Smooth muscle cell of the brain vasculature (primary cell): ENCODE measurements at regions not wholly inside any gene's neighbourhood (a gene's known extent, or its start where the extent isn't known, plus 50 kb on each side); places are given as distances from the start of the nearest gene placed in this dataset.

Source experiments
- DNase-seq: peaks from one replicate; pipeline ENCODE4 v3.0.0-alpha.2; 2012; ENCODE audit warnings: low read depth, low spot score

DNA sequence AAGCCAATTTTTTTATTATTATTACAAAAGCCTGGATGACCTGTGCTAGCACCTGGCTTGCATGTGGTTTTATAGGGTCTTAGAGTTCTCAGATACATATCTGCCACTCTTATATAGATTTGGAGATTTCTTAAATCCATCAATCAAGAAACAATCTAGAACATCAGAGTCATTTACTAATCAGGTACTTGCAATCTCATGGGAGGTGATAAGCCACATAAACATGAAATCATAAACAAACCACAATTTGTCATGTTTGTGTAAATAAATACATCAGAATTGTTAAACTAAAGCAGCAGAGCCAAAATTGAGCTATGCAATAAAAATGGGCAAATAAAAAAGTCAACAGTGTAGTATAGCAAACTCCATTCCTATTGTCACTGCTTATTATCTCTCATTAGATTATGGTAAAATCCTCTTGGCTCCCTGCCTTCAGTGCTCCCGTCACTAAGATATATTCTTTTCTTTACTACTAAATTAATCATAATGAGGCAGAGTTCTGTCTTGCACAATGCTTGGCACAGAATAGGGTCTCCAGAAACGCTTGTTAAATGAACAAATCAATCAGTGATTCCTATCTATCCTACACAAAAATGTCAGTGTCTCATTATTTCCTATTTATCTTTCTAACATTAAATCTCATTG, 108.7 kb upstream of the TTC29 start:
- no peak for DNase-seq

DNA sequence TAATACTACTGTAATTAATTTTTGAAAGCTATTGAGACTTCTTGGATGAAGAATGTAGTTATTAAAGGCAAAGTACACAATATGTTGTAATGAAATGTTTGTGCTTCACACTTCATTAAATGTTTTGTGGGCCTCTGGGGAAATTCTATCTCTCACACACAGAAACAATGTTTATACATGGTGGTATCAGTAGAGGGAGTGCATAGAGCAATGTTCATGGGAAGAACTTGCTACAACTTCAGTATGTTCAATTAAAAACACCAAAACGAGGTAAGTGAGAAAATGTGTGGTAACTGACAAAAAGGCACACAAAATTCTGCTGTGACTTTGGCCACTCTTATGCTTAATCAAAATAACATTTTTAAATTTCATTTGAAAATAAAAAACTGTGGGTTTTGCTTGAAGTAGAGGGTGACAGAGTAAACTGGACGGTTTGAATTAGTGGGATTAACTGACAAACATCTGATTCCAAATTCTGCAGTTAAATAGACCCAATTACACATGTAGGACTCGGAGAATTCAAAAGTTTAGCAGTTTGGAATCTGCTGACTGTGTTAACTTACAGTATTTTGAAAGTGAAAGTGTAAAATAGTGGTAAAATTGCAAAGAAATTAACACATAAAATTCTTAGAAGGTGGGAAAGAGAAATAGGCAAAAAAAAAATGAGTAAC, 111.4 kb upstream of the TTC29 start:
- peak; percentile 9 for DNase-seq

DNA sequence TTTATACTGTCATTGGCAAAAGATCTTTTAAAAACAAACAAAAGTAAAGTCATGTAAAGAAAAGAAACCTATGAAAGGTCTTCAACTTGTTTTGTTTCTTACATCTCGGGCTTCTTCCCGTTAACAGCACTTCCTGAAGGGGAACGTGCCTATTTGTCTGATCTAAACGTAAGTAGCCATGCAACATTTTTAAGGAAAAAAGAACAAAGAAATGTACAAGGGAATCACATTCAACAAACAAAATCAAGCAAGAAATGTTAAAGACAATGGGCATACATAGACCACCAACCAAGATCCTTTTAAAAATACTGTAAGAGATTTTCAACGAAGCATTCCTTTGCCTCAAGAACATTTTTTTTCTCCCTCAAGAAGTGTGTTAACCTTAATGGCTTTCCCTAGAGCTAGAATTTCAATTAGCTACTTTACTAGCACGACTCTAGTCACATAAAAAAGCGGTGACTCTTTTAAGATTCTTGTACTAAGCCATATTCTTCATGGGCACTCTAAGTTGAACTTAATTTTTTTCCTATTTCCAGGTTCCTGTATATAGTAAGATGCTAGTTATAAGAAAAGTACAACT, 112.0 kb upstream of the TTC29 start:
- DNase-seq = peak; percentile 40

DNA sequence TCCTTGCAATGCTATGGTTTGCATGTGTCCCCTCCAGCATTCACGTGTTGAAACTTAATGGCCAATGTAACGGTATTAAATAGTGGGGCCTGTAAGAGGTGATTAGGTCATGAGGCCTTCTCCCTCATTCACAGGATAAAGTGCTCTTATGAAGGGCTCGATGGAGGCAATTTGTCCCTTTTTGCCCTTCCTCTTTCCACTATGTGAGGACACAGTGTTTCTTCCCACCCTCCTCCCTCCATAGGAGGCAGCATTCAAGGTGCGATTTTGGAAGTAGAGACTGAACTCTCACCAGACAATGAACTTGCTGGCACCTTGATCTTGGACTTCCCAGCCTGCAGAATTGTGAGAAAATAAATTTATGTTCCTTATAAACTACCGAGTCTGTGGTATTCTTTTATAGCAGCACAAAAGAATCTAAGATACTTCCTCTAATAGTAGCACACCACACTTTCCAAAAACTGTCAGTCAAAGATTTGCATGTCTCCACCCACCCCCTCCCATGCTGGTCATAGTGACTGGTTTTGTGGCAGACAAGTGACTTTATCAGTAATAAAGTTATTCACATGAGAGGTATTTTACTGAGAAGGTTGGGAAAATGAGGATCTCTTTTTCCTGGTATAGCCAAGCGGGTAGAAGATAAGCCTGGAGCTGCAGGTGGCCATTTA, 113.5 kb upstream of the TTC29 start:
- no peak for DNase-seq

DNA sequence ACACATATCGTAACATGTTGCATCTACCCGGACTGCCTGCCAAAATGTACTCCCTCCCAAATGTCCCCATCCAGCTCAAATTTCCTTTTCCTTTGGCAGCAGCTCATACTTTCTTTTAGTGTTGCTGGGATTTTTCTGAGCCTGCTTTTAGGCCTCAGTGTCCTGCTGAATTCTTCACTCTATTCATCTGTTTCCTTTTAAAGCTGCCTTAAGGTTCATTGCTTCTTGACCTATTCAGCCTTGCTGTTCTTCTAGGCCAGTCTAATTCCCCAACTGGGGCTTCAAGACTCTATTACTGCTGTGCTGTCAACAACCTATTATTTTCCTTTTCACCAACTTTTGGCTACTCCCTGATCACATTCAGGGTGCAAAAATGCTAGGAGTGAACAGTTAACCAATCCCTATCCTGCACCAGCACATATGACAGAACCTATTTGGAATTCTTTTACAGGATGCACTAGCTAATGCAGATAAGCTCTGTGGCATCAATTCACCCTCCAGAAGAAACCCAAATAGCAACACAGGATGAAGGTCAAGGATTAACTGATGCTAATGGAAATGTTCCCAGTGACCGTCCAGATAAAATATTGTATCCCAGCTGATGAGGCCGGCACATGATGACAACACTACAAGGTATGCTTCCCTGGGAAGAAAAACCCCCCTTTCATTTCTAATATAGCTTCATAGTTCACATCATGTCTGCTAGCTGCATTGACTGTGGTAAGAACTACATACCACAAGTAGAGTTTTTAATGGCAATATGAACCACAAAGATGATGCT, 114.7 kb upstream of the TTC29 start:
- DNase-seq = peak; percentile 6

DNA sequence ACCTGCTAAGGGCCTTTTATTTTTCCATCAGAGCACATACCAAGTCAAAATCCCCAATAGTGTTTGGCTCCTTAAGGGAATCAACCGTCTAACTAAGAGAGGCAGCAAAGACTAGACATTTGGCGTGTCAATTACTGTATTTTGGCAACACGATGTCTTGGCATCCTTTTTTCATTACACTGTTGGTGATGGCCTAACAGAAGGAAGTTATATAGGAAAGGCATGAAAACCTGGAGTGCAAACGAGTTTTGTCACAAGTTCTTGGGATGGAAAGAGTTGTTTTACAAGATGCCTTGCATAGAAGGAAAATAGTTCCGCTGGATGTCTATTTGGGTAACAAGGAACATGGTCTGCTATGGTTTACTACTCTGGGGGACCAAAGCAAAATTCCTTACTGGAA, 119.2 kb upstream of the TTC29 start:
- DNase-seq = no peak

DNA sequence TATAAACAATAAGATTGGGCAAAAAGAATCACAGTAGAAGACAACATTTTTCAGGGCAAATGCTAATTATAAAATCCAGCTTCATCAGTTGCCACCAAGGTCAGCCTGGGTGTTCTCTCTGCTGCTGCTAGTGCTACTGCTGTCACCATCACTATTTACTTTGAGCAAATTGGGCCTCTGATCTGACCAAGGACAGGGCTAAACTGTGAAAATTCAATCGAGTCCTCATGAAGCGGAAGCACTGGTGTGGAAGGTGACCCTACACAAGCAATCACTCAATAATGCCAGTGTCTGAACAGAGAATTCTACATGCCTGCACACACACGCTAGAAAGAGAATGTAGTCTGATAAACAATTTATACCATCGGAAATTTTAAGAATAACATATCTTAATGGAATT, 122.9 kb upstream of the TTC29 start:
- no peak for DNase-seq

DNA sequence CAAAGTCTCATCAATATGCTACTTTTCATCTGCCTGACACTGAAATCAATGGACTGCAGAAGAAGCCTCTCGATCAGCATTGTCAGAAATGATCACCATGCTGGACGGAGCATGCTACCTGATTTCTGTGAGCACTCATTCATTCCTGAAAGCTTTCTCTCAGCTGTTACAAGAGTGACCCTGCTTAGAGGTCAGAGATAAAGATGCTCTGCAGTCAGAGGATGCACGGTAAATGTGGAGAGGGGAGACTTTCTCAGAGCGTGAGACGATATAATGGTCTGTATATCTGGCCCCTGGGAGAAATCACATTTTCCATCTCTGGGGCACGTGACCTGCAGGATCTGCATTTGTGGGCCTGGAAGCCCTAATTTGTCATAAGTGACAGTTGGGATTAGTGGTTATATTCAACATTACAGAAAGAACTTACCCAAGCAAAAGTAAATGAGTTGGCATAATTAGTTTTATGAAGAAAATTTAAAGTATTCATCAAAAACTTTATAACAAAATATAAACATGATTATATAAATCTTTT, 125.6 kb upstream of the TTC29 start:
- no peak for DNase-seq

DNA sequence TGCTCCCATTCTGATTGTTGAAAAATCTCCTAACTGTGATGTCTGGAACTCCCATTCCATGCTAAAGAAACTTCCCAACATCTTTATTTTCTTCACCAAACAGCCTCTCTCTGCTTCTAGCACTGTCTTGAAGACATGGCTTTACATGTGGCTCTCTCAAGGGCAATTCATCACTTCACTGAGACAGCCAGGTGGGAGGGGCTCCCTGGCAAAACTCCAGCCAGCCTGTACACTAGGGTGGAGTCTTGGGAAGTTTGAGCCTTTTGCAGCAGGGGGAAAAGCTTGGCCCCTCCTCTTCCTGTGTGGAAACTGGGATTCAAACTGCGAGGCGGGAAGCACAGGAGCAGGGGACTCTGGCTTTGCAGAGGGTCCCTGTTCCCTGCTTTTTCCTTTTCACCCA, 130.5 kb upstream of the TTC29 start:
- DNase-seq = no peak

DNA sequence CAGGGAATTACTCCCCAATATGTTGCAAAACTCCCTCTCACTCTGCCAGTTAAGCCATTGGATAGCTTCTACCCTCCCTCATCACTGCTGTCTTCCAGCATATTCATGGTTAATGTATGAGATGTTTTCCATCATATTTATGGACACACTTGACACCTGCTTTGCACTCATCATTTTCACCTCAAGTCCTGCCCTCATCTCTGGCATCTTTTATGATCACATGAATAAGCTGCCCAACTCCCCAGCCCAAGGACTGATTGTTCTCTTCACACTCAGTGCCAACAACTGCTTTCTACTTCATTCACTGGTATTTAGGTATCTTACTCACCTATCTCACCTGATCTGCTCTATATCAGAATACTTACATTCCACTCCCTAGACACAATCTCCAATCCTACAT, 131.1 kb upstream of the TTC29 start:
- DNase-seq = no peak

DNA sequence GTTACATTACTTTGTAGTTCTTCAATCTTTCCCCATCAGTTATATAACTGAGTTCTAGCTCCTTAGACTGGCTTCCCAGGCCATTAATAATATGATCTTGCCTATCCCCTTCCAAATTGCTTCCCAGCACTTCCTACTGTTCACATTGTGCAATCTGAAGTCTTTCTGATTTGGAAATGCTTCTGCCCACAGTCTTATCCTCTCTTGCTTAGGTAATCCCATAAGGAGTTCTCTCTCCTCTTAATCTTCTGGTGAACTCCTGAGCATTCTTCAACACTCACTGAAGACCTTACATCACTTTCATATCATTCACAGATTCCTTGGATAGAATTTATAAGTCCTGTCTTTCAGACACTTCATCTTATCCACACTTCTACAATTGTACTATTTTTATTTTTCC, 132.7 kb upstream of the TTC29 start:
- no peak for DNase-seq

DNA sequence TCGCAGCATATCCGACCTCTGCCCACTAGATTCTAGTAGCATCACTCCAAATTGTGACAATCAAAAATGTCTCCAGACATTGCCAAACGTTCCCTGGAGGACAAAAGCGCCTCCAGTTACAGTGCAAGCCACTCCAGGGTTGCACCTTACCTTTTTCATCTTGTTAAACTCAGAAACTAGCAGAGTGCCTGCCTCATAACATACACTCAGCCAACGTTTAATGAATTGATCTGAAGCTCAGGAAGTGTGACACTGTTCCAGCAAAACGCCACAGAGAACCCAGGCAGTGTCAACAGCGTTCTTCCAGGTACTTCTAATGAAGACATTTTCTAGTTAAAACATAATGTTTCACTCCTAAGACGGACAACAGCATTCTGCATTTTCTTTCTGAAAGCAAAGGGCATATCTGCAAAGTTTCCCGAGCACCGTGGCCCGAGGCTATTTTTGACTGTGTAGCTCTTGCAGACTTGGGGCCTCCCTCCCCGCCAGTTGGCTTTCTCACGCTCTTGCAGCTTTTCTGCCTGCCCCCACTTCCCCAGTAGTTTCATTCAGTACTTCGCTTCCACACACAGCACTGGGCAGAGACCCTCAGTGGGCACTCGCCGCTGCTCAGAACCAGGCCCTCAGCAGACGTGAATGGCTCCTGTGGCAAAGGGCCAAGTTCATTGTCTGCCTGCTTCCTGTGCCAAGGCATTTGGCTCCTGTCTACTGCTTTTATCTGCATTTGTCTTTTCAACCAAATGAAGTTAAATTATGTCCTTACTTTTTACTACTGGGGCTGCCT, 133.4 kb upstream of the TTC29 start:
- DNase-seq = no peak

DNA sequence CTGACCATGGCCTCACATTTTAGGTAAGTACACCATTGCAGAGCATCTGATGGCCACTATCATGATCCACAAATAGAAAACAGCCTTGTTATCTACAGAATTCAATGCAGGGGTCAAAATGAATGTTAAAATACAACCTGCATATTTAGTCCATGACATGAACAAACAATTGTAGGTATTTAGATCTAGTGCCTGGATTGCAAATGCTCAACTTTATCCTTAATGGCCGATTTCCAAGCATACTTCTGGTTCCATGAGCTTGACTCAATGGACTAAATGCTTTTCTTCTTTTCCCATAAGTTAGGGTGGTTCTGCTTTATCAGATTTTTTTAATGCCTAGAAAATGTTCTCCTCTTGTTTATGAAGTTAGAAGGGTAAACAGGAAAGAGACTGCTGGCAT, 139.2 kb upstream of the TTC29 start:
- no peak for DNase-seq

DNA sequence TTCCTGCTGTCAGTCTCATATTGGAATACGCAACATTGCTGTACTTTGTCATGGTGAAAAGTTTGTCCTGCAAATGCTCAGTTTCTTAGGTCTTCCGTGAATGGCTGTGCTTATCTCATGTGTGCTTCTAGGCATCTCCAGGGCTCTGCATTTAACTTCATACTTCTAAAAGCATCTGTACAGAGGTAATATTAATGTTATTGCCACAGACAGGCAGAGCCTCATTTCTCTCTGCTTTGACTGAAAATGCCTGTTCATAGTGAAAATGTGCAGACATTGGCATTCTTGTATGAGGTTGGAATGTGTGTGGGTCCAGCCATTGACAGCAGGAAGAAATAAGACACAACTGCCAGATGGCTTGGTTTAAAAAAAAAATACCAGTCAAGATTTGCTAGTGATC, 140.1 kb upstream of the TTC29 start:
- no peak for DNase-seq

DNA sequence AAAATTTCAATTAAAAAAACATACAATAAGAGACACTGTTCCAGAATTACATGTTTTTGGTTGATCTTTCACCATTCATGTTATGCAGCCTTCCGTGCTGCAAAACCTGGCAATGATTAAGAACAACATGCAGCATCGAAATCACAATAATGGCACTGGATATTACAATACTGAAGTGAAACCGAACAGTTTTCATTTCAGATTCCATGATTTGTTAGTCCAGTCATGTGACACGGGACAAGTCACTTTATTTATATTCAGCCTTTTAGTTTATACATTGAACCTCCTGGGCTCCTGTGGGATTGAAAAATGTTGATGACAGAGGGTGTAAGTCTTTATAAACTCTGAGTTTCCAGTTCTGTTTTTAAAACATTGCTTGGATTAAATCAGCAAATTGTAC, 142.5 kb upstream of the TTC29 start:
- DNase-seq = no peak

DNA sequence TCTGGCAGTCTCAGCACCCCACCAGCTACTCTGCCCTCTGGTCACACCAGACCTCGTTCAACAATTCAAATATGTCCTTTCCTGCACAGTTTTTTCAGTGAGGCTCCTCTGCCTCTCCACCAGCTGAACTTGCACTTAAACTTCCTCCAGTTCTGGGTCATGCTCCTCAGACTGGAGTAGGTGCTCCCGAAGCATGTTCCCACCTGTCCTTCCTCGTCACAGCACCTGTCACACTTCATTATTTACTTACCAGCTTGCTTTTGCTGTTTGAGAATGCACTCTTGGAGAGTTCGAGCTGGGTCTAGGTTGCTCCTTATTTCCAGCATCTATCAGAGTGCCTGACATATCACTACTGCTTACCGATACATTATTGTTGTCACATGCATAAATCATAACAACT, 144.8 kb upstream of the TTC29 start:
- no peak for DNase-seq

DNA sequence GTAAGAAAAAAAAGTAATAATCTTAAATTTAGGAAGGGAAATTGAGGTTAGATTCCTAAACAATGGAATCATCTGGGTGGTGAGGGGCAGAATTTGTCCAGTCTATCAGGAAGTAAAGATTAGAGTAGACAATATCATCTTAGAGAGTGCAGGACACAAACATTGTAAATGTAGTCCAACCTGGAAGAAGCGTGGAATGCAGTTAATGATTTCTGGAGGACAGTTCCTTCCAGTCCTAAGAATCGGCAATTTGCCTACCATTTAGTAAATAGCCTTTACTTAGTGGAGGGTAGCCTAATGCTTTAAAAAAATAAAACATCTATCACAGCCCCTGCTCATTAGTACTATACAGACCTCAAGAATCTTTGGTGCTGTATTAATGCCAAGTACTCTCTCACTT, 147.5 kb upstream of the TTC29 start:
- no peak for DNase-seq

DNA sequence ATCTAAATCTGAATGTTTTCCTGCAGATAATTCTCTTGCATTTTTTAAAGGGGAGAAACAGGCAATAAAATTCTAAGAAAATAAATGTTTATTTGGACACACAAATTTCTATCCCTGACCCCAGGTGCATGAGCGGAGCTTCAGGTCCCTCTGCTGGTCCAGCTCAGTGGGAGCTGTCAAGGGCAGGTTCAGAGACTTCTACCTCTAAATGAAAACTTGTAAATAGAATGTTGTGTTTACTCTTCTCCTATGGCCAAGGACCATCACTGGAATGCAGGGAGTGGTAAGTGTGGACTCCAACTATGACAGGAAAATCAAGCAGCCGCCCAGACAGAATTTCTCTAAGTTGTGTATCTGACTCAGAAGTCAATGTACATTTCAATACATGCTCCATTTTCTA, 148.6 kb upstream of the TTC29 start:
- no peak for DNase-seq

DNA sequence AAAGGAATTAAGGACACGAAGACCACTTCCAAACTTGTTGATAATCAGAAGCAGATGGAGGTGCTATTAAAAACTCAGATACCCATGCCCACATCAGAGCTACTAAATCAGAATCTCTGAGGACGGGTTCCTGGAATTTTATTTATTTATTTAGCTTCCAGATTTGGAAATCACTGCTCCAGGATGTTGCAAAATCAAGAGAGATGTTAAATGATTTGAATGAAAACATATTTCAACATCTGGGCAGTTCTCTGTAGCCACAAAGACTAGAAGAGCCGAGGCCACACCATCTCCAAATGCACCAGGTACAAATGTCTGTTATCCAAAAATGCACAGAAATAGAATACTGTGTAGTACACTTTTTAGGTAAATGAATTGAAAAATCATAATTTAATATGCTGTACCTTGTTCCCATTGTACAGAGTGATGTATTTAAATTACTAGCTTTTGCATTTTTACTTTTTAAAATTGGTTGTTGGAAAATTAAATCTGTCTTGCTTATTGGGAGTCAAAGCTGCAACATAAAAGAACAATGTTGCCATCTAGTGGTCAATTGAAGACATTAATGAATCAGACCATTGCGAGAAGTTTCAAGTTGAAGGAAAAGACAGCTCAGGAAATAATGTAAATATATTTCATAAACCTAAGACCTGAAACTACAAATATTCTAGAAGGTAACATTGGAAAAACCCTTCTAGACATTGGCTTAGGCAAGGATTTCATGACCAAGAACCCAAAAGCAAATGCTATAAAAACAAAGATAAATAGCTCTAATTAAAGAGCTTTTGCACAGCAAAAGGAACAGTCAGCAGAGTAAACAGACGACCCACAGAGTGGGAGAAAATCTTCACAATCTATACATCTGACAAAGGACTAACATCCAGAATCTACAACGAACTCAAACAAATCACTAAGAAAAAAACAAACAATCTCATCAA, 151.3 kb upstream of the TTC29 start:
- DNase-seq = no peak

DNA sequence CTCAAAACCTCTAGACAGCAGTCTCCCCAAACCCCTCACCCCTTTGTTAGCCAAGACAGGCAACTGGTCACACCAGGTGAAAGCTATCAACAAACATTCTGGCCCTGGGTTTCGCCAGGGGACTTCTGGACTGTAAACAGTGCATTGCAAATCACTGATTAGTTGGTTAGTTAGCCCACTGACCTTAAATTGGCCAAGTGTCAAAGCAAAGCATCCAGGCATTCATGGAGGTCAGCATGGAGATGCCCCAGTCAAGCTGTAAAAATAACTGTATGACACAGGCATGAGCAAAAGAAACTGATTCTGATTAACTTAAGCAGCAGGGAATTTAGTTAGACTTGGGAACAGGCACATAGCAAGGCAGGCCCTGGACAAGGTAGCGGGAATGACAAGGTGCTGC, 156.0 kb upstream of the TTC29 start:
- DNase-seq = no peak
